ENCODE measurements at regions not wholly inside any gene's neighbourhood (a gene's known extent, or its start where the extent isn't known, plus 50 kb on each side); places are given as distances from the start of the nearest gene placed in this dataset.

- no peaks in the 10 kb centered on the region for H3K36me3 ChIP-seq
- H3K4me1 ChIP-seq: no peaks in the 10 kb centered on the region
- no peak overlapping the region for H3K27ac ChIP-seq
- no peak for DNase-seq
- H3K4me3 ChIP-seq: no peak overlapping the region
- no peaks in the 10 kb centered on the region for H3K9me3 ChIP-seq
- H3K27me3 ChIP-seq: no peaks in the 10 kb centered on the region
- no peak for TF ChIP-seq POLR2A (IDR thresholded peaks at IDR 0.05)
- TF ChIP-seq CTCF (IDR thresholded peaks at IDR 0.05): no peak
- intact Hi-C loops (cut with DNase I; ENCODE audit: low total_unique reads): no loop called here
These were observed 149.2 kb downstream of the PSMG1 start for GRCh38 chr21:39033878-39034589.

GRCh38 chr21:39029900-39030884, 153.1 kb downstream of the PSMG1 start:
- TF ChIP-seq POLR2A (IDR thresholded peaks at IDR 0.05) (no peak), CTCF (IDR thresholded peaks at IDR 0.05) (no peak)
- Histone ChIP-seq H3K36me3 (no peaks in the 10 kb centered on the region), H3K27me3 (no peaks in the 10 kb centered on the region), H3K9me3 (no peaks in the 10 kb centered on the region), H3K27ac (no peak overlapping the region), H3K4me1 (no peaks in the 10 kb centered on the region), H3K4me3 (no peak overlapping the region)
- DNase-seq: no peak
- intact Hi-C loops (cut with DNase I; ENCODE audit: low total_unique reads): no loop called here

GRCh38 chr21:39029086-39029755, 154.0 kb downstream of the PSMG1 start:
- TF ChIP-seq POLR2A (IDR thresholded peaks at IDR 0.05) (no peak), CTCF (IDR thresholded peaks at IDR 0.05) (no peak)
- no peak overlapping the region for H3K27ac ChIP-seq
- no peak for DNase-seq

GRCh38 chr21:39025198-39025597, 158.1 kb downstream of the PSMG1 start:
- Histone ChIP-seq H3K9me3 (no peaks in the 10 kb centered on the region), H3K4me1 (peaks cover 4 to 7% of the 10 kb centered on the region in 2 donors), H3K4me3 (no peak overlapping the region), H3K36me3 (no peaks in the 10 kb centered on the region), H3K27me3 (no peaks in the 10 kb centered on the region), H3K27ac (no peak overlapping the region)
- TF ChIP-seq CTCF (IDR thresholded peaks at IDR 0.05) (no peak), POLR2A (IDR thresholded peaks at IDR 0.05) (no peak)
- no peak for DNase-seq
- intact Hi-C loops (cut with DNase I; ENCODE audit: low total_unique reads): no loop called here

More at GRCh38 chr21:39029086-39029755, 154.0 kb downstream of the PSMG1 start:
- Histone ChIP-seq H3K36me3 (no peaks in the 10 kb centered on the region), H3K4me3 (no peak overlapping the region), H3K4me1 (no peaks in the 10 kb centered on the region), H3K27me3 (no peaks in the 10 kb centered on the region), H3K9me3 (no peaks in the 10 kb centered on the region)
- intact Hi-C loops (cut with DNase I; ENCODE audit: low total_unique reads): no loop called here
